ENCODE measurements at regions not wholly inside any gene's neighbourhood (a gene's known extent, or its start where the extent isn't known, plus 50 kb on each side); places are given as distances from the start of the nearest gene placed in this dataset.

GRCh38 chr7:54186336-54186735, 355.8 kb upstream of the VSTM2A start:
- TF ChIP-seq POLR2AphosphoS5 (IDR thresholded peaks at IDR 0.05; ENCODE audit: low read depth, low read length): no peak
- TF ChIP-seq POLR2A (IDR thresholded peaks at IDR 0.05; ENCODE audit: low read depth, low read length): no peak
- no peak for TF ChIP-seq TAF1 (IDR thresholded peaks at IDR 0.05; ENCODE audit: low read depth, low read length)
- no peak for TF ChIP-seq SPI1 (IDR thresholded peaks at IDR 0.05; ENCODE audit: low read depth, low read length)
- no peak for TF ChIP-seq POU2F2 (IDR thresholded peaks at IDR 0.05; ENCODE audit: low read depth, low read length)
- TF ChIP-seq PAX5 (IDR thresholded peaks at IDR 0.05; ENCODE audit: insufficient read depth, low read length, severe bottlenecking): no peak
